Esophagus (tissue), 2 donors: ENCODE measurements at regions not wholly inside any gene's neighbourhood (a gene's known extent, or its start where the extent isn't known, plus 50 kb on each side); places are given as distances from the start of the nearest gene placed in this dataset.
"Not testable (repeated sequence)": the region's sequence is repeated elsewhere in the genome, so short reads cannot be mapped to it uniquely, and the experiment has no call there.

Experiments
- H3K27ac ChIP-seq, 2 donors: one replicate each; pipeline ENCODE4 v1.5.1; 2013; ENCODE audit warnings: low read depth in 2 of 2, mild to moderate bottlenecking in 2 of 2, inconsistent platforms in 1 of 2, low read length in 1 of 2, moderate library complexity in 1 of 2
- H3K27me3 ChIP-seq, 2 donors: one replicate each; pipeline ENCODE4 v1.6.1; 2013; ENCODE audit warnings: low read length in 2 of 2, control low read depth in 1 of 2, mild to moderate bottlenecking in 1 of 2; ENCODE audit not compliant: insufficient read depth in 2 of 2, control insufficient read depth in 1 of 2
- H3K36me3 ChIP-seq, 2 donors: one replicate each; pipeline ENCODE4 v1.6.1; 2013; ENCODE audit warnings: low read length in 1 of 2; ENCODE audit not compliant: control insufficient read depth in 2 of 2, insufficient read depth in 2 of 2
- H3K4me1 ChIP-seq, 2 donors: one replicate each; pipeline ENCODE4 v1.6.1; 2013; ENCODE audit warnings: low read length in 1 of 2; ENCODE audit not compliant: control insufficient read depth in 2 of 2, insufficient read depth in 2 of 2
- H3K4me3 ChIP-seq, 2 donors: one replicate each; pipeline ENCODE4 v1.5.1; 2013; ENCODE audit warnings: low read length in 2 of 2, mild to moderate bottlenecking in 2 of 2, low read depth in 1 of 2, moderate library complexity in 1 of 2
- H3K9me3 ChIP-seq, 2 donors: one replicate each; pipeline ENCODE4 v1.6.1; 2013; ENCODE audit warnings: mild to moderate bottlenecking in 2 of 2, low read depth in 1 of 2, low read length in 1 of 2, moderate library complexity in 1 of 2; ENCODE audit not compliant: control insufficient read depth in 2 of 2, insufficient read depth in 1 of 2
- whole genome bisulfite sequencing, 2 donors: extraction: QIAGEN DNeasy Blood & Tissue Kit; methylation state at CpG; one replicate each; pipeline ENCODE4 v1.1.7; 2013; 5-methylcytosine and 5-hydroxymethylcytosine counted together
- donor health status: healthy with polysubstance abuse.
- donor health status: Bipolar disorder and iron deficiency.

DNA sequence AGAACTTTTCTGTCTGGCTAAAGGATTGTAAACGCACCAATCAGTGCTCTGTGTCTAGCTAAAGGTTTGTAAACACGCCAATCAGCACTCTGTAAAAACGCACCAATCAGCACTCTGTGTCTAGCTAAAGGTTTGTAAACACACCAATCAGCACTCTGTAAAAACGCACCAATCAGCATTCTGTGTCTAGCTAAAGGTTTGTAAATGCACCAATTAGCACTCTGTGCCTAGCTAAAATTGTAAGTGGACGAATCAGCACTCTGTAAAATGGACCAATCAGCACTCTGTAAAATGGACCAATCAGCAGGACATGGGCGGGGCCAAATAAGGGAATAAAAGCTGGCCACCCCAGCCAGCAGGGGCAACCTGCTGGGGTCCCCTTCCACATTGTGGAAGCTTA, 134.1 kb downstream of the PSAT1 start:
- 87 to 90% methylated on average over 6 of the region's 6 CpGs for WGBS, 2 donors
- not testable (repeated sequence) for H3K36me3 ChIP-seq, H3K27me3 ChIP-seq

DNA sequence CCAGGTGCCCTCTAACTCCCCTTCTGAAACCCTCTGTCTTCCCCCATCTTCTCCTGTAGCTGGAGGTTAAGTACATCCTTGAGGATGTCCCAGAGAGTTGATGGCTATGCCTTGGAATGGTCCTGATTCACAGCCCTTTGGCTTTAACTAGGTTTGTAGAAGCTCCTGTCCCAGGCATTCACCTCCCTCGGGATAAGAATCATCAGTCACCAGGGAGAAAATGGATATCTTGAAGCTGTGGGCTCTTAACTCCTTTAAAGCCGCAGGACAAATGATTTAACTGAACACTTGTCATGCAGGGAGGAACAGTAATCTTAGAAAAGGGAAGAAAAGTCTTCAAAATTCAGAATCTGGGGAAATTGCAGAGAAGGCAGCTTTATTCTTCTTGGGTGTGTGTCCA, 139.9 kb downstream of the PSAT1 start:
- WGBS, 2 donors: 76 to 78% methylated on average over 2 of the region's 2 CpGs
- H3K27me3 ChIP-seq: no peaks in the 10 kb centered on the region
- no peak overlapping the region for H3K4me3 ChIP-seq
- H3K36me3 ChIP-seq: no peaks in the 10 kb centered on the region
- H3K9me3 ChIP-seq: no peaks in the 10 kb centered on the region
- no peaks in the 10 kb centered on the region for H3K4me1 ChIP-seq
- no peak overlapping the region for H3K27ac ChIP-seq

More for the DNA sequence above, 134.1 kb downstream of the PSAT1 start:
- not testable (repeated sequence) for H3K9me3 ChIP-seq, H3K4me3 ChIP-seq, H3K4me1 ChIP-seq, H3K27ac ChIP-seq

DNA sequence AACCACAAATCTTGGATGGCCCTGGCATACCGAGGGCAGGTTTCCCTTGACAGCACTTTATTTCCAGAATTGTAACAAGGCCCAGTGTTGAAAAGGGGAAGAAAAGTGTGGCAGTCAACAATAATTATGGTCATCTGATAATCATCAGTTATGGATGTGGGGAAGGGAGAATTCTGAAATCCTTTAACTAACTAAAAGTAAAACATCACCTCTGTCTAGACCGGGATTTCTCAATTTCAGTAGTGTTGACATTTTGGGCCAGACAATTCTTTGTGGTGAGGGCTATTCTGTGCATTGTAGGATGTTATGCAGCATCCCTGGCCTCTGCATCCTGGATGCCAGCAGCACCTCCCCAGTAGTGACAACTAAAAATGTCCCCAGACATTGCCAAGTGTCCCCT, 140.4 kb downstream of the PSAT1 start:
- H3K4me3 ChIP-seq: no peak overlapping the region
- H3K27me3 ChIP-seq: no peaks in the 10 kb centered on the region
- no peak overlapping the region for H3K27ac ChIP-seq
- 81 to 89% methylated on average over 2 of the region's 2 CpGs for WGBS, 2 donors
- no peaks in the 10 kb centered on the region for H3K4me1 ChIP-seq
- no peaks in the 10 kb centered on the region for H3K36me3 ChIP-seq
- H3K9me3 ChIP-seq: no peaks in the 10 kb centered on the region

DNA sequence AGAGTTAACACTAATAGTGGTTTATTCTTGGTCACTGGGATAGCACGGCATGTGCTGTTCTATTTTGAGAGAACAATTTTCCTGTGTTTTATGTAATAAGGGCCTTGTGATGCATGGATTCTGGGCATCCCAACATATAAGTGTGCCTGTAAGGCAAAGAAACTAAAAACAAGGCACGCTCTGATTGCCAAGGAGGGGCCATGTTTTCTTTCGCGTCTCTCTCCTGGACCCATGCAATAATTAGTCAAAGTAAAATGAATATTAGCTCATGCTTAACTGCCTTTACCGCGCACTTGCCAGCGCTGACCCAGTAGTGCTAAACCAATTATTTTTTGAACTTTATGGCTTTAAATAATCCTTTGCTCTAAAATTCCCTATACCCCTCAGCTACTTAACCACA, 140.9 kb downstream of the PSAT1 start:
- H3K36me3 ChIP-seq: no peaks in the 10 kb centered on the region
- H3K4me3 ChIP-seq: no peak overlapping the region
- no peaks in the 10 kb centered on the region for H3K4me1 ChIP-seq
- 84 to 91% methylated on average over 7 of the region's 7 CpGs for WGBS, 2 donors
- H3K9me3 ChIP-seq: no peaks in the 10 kb centered on the region
- no peak overlapping the region for H3K27ac ChIP-seq
- H3K27me3 ChIP-seq: no peaks in the 10 kb centered on the region

DNA sequence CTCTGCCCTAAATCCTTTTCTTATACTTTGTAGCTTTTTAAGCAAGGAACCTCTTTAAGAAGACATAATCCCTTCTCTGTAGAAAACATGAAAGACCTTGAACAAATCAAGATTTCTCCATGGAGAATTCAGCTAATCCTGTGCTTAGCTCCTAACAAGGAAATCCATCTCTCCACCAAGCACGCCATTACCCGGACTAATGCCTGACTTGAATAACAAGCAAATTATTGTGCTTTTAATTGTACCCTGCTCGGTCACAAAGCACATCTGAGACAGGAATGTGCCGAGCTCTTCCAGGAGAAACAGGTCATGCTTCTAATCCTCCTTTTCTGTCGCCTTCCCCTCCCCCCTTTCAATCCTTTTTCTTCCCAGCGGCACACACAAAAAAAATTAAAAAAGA, 141.3 kb downstream of the PSAT1 start:
- 53 to 62% methylated on average over 6 of the region's 6 CpGs for WGBS, 2 donors
- H3K27ac ChIP-seq: no peak overlapping the region

DNA sequence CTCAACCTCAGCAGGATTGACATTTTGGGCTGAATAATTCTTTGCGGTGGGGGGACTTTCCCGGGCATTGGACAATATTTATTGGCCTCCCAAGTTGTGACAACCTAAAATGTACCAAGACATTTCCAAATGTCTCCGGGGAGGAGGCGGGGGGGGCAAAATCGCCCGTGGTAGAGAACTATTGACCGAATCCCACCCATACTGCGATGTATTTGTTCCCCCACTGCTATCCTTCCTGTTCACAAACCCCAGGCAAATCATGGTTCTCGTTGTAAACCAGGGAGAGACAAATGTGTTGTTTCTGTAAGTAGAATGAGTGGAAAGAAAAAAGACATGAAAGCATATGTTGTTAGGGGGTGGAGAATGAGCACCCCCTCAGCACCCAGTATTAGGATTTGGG, 141.9 kb downstream of the PSAT1 start:
- 57 to 59% methylated on average over 9 of the region's 9 CpGs for whole genome bisulfite sequencing, 2 donors
- no peaks in the 10 kb centered on the region for H3K9me3 ChIP-seq
- H3K4me1 ChIP-seq: no peaks in the 10 kb centered on the region
- no peaks in the 10 kb centered on the region for H3K27me3 ChIP-seq
- no peak overlapping the region for H3K27ac ChIP-seq
- H3K36me3 ChIP-seq: no peaks in the 10 kb centered on the region
- H3K4me3 ChIP-seq: no peak overlapping the region

More for the DNA sequence above, 141.3 kb downstream of the PSAT1 start:
- H3K27me3 ChIP-seq: no peaks in the 10 kb centered on the region
- H3K36me3 ChIP-seq: no peaks in the 10 kb centered on the region
- H3K4me1 ChIP-seq: no peaks in the 10 kb centered on the region
- H3K4me3 ChIP-seq: no peak overlapping the region
- H3K9me3 ChIP-seq: no peaks in the 10 kb centered on the region

DNA sequence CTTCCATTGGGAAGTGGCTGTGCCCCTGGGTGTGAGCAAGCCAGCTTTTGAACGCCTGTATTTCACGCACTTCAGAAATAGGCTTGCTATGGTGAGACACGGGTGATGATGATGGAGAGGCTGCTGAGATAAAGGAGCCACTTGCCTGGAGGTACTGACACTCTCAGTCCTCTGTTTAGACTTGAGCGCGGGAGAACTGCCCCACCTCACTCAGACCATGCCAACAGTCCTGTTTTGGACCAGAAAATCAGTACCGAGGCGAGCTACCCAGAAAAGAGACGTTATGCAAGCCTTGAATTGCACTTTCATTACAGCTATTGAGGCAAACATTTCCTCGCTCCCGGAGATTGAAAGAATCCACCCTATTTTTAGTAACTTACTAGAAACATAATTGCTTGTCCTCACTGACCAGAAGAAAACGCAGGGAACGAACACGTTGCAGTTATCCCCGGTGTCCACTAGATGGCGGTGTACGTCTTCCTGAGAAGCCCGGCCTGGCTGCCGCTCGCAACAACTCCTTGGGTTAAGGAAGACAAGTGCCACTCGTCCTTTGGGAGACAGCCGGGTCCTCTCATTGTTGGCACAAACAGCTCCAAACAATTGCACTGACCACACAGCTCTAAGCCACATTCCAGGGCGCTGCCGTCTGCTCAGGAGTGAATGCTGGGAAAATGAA, 142.4 kb downstream of the PSAT1 start:
- Histone ChIP-seq H3K9me3 (no peaks in the 10 kb centered on the region), H3K4me1 (no peaks in the 10 kb centered on the region), H3K27ac (no peak overlapping the region), H3K36me3 (no peaks in the 10 kb centered on the region), H3K4me3 (no peak overlapping the region), H3K27me3 (no peaks in the 10 kb centered on the region)
- 4 to 5% methylated on average over 23 of the region's 23 CpGs for WGBS, 2 donors

DNA sequence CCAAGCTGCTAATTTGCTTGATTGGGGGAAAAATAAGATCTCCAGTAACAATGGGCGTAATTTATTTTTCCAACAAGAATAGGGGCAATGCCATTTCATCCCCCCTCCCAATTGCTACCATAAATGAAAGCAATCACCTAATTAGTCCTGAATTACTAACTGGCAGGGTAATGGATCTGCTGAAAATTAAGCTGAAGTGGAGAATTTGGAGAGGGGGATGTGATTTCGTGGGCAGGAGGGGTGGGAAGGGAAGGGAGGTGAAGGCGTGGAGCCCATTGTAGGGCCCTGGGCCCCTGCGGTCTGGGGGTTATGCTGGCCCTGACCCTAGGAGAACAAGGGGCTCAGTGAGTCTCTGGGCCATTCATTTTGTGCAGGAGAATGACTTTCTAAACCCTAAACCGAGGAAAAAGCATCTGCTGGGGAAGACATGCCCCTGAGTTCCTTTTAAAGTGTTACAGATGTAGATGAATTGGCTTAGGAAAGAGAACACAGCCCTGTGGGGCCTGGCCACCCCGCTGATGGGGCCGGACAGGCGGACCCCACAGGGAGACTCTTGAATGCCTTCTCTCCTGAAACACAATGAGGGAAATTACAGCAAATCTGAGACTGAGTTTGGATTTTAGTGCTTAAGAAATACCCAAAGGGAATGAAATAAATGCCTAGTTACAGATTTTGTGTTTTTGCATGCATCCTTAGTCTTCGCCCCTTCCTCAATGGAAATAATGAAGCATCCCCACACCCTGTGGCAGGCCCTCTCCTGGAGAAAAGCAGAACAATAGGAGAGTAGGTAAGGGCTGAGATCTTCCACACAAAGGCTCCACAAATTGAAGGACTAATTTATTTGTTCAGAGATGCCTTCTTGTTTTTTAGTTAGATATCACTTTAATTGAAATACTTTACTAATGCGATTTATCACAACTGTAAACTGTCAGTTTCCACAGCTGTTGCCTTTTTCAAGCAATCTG, 143.2 kb downstream of the PSAT1 start:
- H3K9me3 ChIP-seq: no peaks in the 10 kb centered on the region
- WGBS, 2 donors: 79 to 82% methylated on average over 10 of the region's 10 CpGs
- H3K27me3 ChIP-seq: no peaks in the 10 kb centered on the region
- no peak overlapping the region for H3K4me3 ChIP-seq
- no peaks in the 10 kb centered on the region for H3K4me1 ChIP-seq
- no peaks in the 10 kb centered on the region for H3K36me3 ChIP-seq
- H3K27ac ChIP-seq: no peak overlapping the region

DNA sequence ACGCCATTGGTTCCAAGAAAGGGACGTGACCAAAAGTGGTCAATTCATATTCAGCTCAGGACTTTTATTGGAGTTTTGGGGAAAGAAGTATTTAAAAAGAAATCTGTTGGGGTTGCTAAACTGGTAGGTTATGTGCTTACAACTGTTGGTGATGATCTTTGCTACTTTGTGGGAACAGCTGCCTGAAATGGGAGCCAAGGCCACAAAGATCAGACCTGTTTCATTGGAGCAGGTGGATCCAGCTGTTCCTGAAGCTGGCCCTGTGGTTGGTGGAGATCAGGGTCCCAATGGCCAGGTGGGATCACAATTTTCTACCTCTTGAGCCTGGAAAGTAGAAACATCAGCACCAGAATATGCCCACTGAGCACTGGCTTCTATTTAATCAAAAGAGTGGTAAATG, 144.5 kb downstream of the PSAT1 start:
- Histone ChIP-seq H3K36me3 (no peaks in the 10 kb centered on the region), H3K9me3 (no peaks in the 10 kb centered on the region), H3K27ac (no peak overlapping the region), H3K4me3 (no peak overlapping the region), H3K27me3 (no peaks in the 10 kb centered on the region), H3K4me1 (no peaks in the 10 kb centered on the region)
- WGBS, 2 donors: 93% methylated on average over 2 of the region's 2 CpGs
